NCI-H1694 treated with DMSO at 0.1 percent for 48 hours (cell line): ENCODE measurements at regions not wholly inside any gene's neighbourhood (a gene's known extent, or its start where the extent isn't known, plus 50 kb on each side); places are given as distances from the start of the nearest gene placed in this dataset.
A peak's percentile ranks its signal among the peaks of the same experiment; 100 is the strongest.
"Not testable (repeated sequence)": the region's sequence is repeated elsewhere in the genome, so short reads cannot be mapped to it uniquely, and the experiment has no call there.

Experiments used
- DNase-seq: peaks from one replicate; lab custom pipeline; 2025; lab: John Stamatoyannopoulos, UW

- DNase-seq, result no peak
Measured at GRCh38 chr4:138113819-138114400, 128.2 kb downstream of the SLC7A11 start.

- DNase-seq, result not testable (repeated sequence)
Measured at GRCh38 chr4:138112890-138113289, 129.3 kb downstream of the SLC7A11 start.

GRCh38 chr4:138112389-138112788 lies 129.8 kb downstream of the SLC7A11 start:
- no peak for DNase-seq

GRCh38 chr4:138111462-138112000 lies 130.6 kb downstream of the SLC7A11 start:
- no peak for DNase-seq

GRCh38 chr4:138110815-138111214 lies 131.3 kb downstream of the SLC7A11 start:
- no peak for DNase-seq

GRCh38 chr4:138107023-138107422 lies 135.1 kb downstream of the SLC7A11 start:
- DNase-seq, result no peak

- no peak for DNase-seq
Measured at GRCh38 chr4:138105331-138105730, 136.8 kb downstream of the SLC7A11 start.

GRCh38 chr4:138104284-138104680 lies 137.9 kb downstream of the SLC7A11 start:
- DNase-seq, result no peak

- DNase-seq, result no peak
Measured at GRCh38 chr4:138103597-138104283, 138.4 kb downstream of the SLC7A11 start.

GRCh38 chr4:138099385-138099784 lies 142.8 kb downstream of the SLC7A11 start:
- no peak for DNase-seq

GRCh38 chr4:138097912-138098600 lies 144.1 kb downstream of the SLC7A11 start:
- DNase-seq, result peak; percentile 71

- no peak for DNase-seq
Measured at GRCh38 chr4:138096384-138097062, 145.6 kb downstream of the SLC7A11 start.

- no peak for DNase-seq
Measured at GRCh38 chr4:138095378-138095777, 146.8 kb downstream of the SLC7A11 start.

GRCh38 chr4:138092060-138092459 lies 150.1 kb downstream of the SLC7A11 start:
- DNase-seq, result no peak

- DNase-seq, result no peak
Measured at GRCh38 chr4:138090918-138091676, 151.1 kb downstream of the SLC7A11 start.

GRCh38 chr4:138090150-138090917 lies 151.8 kb downstream of the SLC7A11 start:
- peak; percentile 58 for DNase-seq

GRCh38 chr4:138088449-138089208 lies 153.5 kb downstream of the SLC7A11 start:
- no peak for DNase-seq

GRCh38 chr4:138087066-138087719 lies 155.0 kb downstream of the SLC7A11 start:
- DNase-seq, result no peak

GRCh38 chr4:138086611-138087041 lies 155.5 kb downstream of the SLC7A11 start:
- DNase-seq, result no peak
